Upper lobe of right lung (tissue), 1 donor: ENCODE measurements at regions not wholly inside any gene's neighbourhood (a gene's known extent, or its start where the extent isn't known, plus 50 kb on each side); places are given as distances from the start of the nearest gene placed in this dataset.
A peak's percentile ranks its signal among the peaks of the same experiment; 100 is the strongest.

ENCODE experiments used
- ATAC-seq: fragments of 200-7000 bp; cut with Tn5 transposase; one replicate; pipeline ENCODE4 v1.9.1; 2020; ENCODE audit warnings: mild to moderate bottlenecking, moderate library complexity
- DNase-seq: peaks from one replicate; pipeline ENCODE4 v3.0.0-alpha.2; 2020
- H3K27ac ChIP-seq: fragments of 200-600 bp; one replicate; pipeline ENCODE4 v1.8.0; 2022
- H3K27me3 ChIP-seq: fragments of 200-600 bp; one replicate; pipeline ENCODE4 v1.8.0; 2022; ENCODE audit warnings: mild to moderate bottlenecking
- H3K36me3 ChIP-seq: fragments of 200-600 bp; one replicate; pipeline ENCODE4 v1.8.0; 2022
- H3K4me1 ChIP-seq: fragments of 200-600 bp; one replicate; pipeline ENCODE4 v1.8.0; 2022
- H3K4me3 ChIP-seq: fragments of 200-600 bp; one replicate; pipeline ENCODE4 v1.8.0; 2022; ENCODE audit warnings: mild to moderate bottlenecking
- H3K9me3 ChIP-seq: fragments of 200-600 bp; one replicate; pipeline ENCODE4 v1.8.0; 2022
- intact Hi-C: fragments of 100-400 bp; cut with DNase I; formaldehyde crosslinking; loops from one replicate; pipeline ENCODE4 v1.11.0; 2022
- TF ChIP-seq, protein P1 (sequence below): fragments of 200-600 bp; IDR thresholded peaks from one replicate; pipeline ENCODE4 v1.8.0; 2022; ENCODE audit warnings: antibody characterized with exemption
- donor health status: DM: no; HTN: yes; CAD: no; lungs with severe emphysema.

DNA sequence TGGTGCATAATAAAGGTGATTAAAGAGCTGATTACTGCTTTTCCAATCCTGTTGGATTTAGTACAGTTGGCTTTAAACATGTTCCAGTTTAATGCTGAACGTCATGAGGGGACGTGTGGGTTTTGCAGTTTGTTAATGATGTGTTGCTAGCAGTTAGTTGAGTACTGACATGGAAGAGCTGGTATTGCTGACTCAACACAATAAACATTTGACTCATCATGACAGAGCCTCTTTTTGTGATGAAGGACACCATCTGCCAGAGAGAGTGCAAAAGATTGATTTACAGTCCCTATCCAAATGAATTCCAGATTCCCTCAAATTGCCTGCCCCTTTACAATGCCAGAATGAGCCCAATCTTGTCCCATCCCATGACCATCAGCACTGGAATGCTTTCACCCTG lies 346.2 kb upstream of the PRICKLE1 start:
- intact Hi-C loops, result no loop called here
- Histone ChIP-seq H3K4me3 (no peak overlapping the region), H3K9me3 (no peaks in the 10 kb centered on the region), H3K4me1 (no peaks in the 10 kb centered on the region), H3K27ac (no peak overlapping the region), H3K27me3 (no peaks in the 10 kb centered on the region), H3K36me3 (no peaks in the 10 kb centered on the region)
- ATAC-seq (no peak), DNase-seq (no peak)
- TF ChIP-seq, protein P1, sequence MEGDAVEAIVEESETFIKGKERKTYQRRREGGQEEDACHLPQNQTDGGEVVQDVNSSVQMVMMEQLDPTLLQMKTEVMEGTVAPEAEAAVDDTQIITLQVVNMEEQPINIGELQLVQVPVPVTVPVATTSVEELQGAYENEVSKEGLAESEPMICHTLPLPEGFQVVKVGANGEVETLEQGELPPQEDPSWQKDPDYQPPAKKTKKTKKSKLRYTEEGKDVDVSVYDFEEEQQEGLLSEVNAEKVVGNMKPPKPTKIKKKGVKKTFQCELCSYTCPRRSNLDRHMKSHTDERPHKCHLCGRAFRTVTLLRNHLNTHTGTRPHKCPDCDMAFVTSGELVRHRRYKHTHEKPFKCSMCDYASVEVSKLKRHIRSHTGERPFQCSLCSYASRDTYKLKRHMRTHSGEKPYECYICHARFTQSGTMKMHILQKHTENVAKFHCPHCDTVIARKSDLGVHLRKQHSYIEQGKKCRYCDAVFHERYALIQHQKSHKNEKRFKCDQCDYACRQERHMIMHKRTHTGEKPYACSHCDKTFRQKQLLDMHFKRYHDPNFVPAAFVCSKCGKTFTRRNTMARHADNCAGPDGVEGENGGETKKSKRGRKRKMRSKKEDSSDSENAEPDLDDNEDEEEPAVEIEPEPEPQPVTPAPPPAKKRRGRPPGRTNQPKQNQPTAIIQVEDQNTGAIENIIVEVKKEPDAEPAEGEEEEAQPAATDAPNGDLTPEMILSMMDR, result no peak

GRCh38 chr12:42935090-42935489 lies 345.5 kb upstream of the PRICKLE1 start:
- ATAC-seq, result no peak
- intact Hi-C loops, result no loop called here

GRCh38 chr12:42933461-42934081 lies 344.0 kb upstream of the PRICKLE1 start:
- TF ChIP-seq, protein P1, result no peak
- intact Hi-C loops, result no loop called here
- Histone ChIP-seq H3K9me3 (no peaks in the 10 kb centered on the region), H3K27me3 (no peaks in the 10 kb centered on the region), H3K4me3 (no peak overlapping the region), H3K27ac (no peak overlapping the region), H3K36me3 (no peaks in the 10 kb centered on the region), H3K4me1 (no peaks in the 10 kb centered on the region)
- ATAC-seq (peak; percentile 34), DNase-seq (no peak)

More at GRCh38 chr12:42935090-42935489, 345.5 kb upstream of the PRICKLE1 start:
- no peak for DNase-seq
- H3K36me3 ChIP-seq, result no peaks in the 10 kb centered on the region
- H3K27ac ChIP-seq, result no peak overlapping the region
- no peaks in the 10 kb centered on the region for H3K9me3 ChIP-seq
- TF ChIP-seq, protein P1, result no peak
- H3K4me1 ChIP-seq, result no peaks in the 10 kb centered on the region
- no peaks in the 10 kb centered on the region for H3K27me3 ChIP-seq
- no peak overlapping the region for H3K4me3 ChIP-seq

- ATAC-seq (no peak), DNase-seq (no peak)
- Histone ChIP-seq H3K27me3 (no peaks in the 10 kb centered on the region), H3K27ac (no peak overlapping the region), H3K36me3 (no peaks in the 10 kb centered on the region), H3K4me1 (no peaks in the 10 kb centered on the region), H3K9me3 (no peaks in the 10 kb centered on the region), H3K4me3 (no peak overlapping the region)
- TF ChIP-seq, protein P1, result no peak
- intact Hi-C loops, result no loop called here
Observed at GRCh38 chr12:42932936-42933335, 343.4 kb upstream of the PRICKLE1 start.

- Histone ChIP-seq H3K4me1 (peaks cover 13% of the 10 kb centered on the region), H3K4me3 (no peak overlapping the region), H3K27ac (no peak overlapping the region), H3K27me3 (no peaks in the 10 kb centered on the region), H3K9me3 (no peaks in the 10 kb centered on the region), H3K36me3 (no peaks in the 10 kb centered on the region)
- intact Hi-C loops, result no loop called here
- ATAC-seq (no peak), DNase-seq (no peak)
- TF ChIP-seq, protein P1, result no peak
Observed at GRCh38 chr12:42926232-42926631, 336.7 kb upstream of the PRICKLE1 start.

DNA sequence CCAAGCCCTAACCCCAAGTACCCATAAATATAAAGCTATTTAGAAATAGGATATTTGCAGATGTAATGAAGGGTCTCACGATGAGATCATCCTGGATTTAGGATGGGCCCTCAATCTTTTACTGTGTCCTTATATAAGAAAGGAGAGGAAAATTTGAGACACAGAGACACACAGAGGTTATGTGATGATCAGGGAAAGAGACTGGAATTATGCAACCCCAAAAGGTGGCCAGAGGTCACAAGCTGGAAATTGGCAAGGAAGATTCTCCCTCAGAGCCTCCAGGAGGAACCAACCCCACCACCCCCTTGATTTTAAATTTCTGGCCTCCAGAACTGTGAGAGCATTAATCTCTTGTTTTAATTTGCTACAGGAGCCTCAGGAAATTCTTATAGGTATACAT lies 334.9 kb upstream of the PRICKLE1 start:
- intact Hi-C loops, result no loop called here
- DNase-seq (no peak), ATAC-seq (no peak)
- Histone ChIP-seq H3K9me3 (no peaks in the 10 kb centered on the region), H3K4me1 (peaks cover 13% of the 10 kb centered on the region), H3K4me3 (no peak overlapping the region), H3K27me3 (no peaks in the 10 kb centered on the region), H3K27ac (no peak overlapping the region), H3K36me3 (no peaks in the 10 kb centered on the region)
- TF ChIP-seq, protein P1, result no peak
